ENCODE measurements at regions not wholly inside any gene's neighbourhood (a gene's known extent, or its start where the extent isn't known, plus 50 kb on each side); places are given as distances from the start of the nearest gene placed in this dataset.

DNA sequence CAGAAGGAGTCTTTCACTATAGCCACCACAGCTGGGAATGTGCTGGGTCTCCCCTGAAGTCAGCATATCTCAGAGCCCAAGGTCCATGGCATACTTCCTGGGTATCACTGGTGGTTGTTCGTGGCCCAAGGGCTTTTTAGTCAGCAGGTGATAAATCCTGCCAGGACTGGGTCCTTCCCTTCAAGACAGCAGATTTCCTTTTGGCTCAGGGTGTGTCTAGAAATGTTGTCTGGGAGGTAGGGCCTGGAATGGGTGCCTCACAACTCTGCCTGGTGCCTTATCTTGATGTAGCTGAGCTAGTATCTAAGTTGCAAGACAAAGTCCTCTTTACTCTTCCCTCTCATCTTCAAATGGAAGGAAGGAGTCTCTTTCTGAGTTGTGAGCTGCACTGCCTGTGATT is 102.4 kb upstream of the TMLHE start:
- Histone ChIP-seq H3K4me1 (ENCODE audit: control insufficient read depth, extremely low read depth, insufficient read depth, low read length) (no peaks in the 10 kb centered on the region), H3K27me3 (ENCODE audit: control insufficient read depth in 2 of 2, insufficient read depth in 2 of 2, low read length in 2 of 2) (no peaks in the 10 kb centered on the region), H4K20me1 (replicated peaks; ENCODE audit: control insufficient read depth, extremely low read depth, insufficient read depth, low read length) (no peaks in the 10 kb centered on the region), H3K4me3 (replicated peaks in 1 of 3; ENCODE audit: insufficient read depth in 1 of 3, low read depth in 1 of 3, low read length in 3 of 3) (no peak overlapping the region), H3K79me2 (ENCODE audit: control insufficient read depth, insufficient read depth, low read length) (no peaks in the 10 kb centered on the region), H3K27ac (ENCODE audit: insufficient read depth, low read depth, low read length) (no peak overlapping the region), H3K9ac (replicated peaks; ENCODE audit: extremely low read depth, insufficient read depth, low read length) (no peak overlapping the region), H2AFZ (ENCODE audit: low read depth, low read length) (no peak overlapping the region), H3K9me1 (replicated peaks; ENCODE audit: control insufficient read depth, extremely low read depth, insufficient read depth, low read length) (no peaks in the 10 kb centered on the region), H3K36me3 (ENCODE audit: control insufficient read depth in 2 of 2, extremely low read depth in 1 of 2, insufficient read depth in 2 of 2, low read length in 2 of 2) (no peaks in the 10 kb centered on the region), H3K4me2 (ENCODE audit: insufficient read depth, low read length) (no peak overlapping the region), H3K9me3 (replicated peaks; ENCODE audit: control insufficient read depth, insufficient read depth, low read length) (no peaks in the 10 kb centered on the region)
- FAIRE-seq (no peak), DNase-seq (ENCODE audit: low read depth, low spot score) (no peak)
- no TSS peak for BruUV-seq (replicated peaks)
- POLR2A ChIA-PET = no interaction called here
- CTCF ChIA-PET = no interaction called here
- no peak for TF ChIP-seq MYC (IDR thresholded peaks at IDR 0.05; ENCODE audit: low read depth, low read length)
- no peak for TF ChIP-seq POLR2A (IDR thresholded peaks at IDR 0.05; ENCODE audit: low read depth, low read length)
- TF ChIP-seq POLR2AphosphoS5 (IDR thresholded peaks at IDR 0.05; ENCODE audit: insufficient read depth, low read depth, low read length) = no peak
- no peak for TF ChIP-seq JUN (IDR thresholded peaks at IDR 0.05; ENCODE audit: borderline replicate concordance, insufficient read depth, insufficient read length, low read depth)
- TF ChIP-seq FOS (IDR thresholded peaks at IDR 0.05; ENCODE audit: borderline replicate concordance, insufficient read depth, low read length) = no peak
- TF ChIP-seq, protein P1, sequence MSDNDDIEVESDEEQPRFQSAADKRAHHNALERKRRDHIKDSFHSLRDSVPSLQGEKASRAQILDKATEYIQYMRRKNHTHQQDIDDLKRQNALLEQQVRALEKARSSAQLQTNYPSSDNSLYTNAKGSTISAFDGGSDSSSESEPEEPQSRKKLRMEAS (IDR thresholded peaks at IDR 0.05; ENCODE audit: insufficient read depth, insufficient read length) = no peak
- TF ChIP-seq, protein P2, sequence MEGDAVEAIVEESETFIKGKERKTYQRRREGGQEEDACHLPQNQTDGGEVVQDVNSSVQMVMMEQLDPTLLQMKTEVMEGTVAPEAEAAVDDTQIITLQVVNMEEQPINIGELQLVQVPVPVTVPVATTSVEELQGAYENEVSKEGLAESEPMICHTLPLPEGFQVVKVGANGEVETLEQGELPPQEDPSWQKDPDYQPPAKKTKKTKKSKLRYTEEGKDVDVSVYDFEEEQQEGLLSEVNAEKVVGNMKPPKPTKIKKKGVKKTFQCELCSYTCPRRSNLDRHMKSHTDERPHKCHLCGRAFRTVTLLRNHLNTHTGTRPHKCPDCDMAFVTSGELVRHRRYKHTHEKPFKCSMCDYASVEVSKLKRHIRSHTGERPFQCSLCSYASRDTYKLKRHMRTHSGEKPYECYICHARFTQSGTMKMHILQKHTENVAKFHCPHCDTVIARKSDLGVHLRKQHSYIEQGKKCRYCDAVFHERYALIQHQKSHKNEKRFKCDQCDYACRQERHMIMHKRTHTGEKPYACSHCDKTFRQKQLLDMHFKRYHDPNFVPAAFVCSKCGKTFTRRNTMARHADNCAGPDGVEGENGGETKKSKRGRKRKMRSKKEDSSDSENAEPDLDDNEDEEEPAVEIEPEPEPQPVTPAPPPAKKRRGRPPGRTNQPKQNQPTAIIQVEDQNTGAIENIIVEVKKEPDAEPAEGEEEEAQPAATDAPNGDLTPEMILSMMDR (IDR thresholded peaks at IDR 0.05; ENCODE audit: extremely low read depth in 1 of 2, insufficient read depth in 1 of 2, low read depth in 1 of 2, low read length in 2 of 2) = no peak
- TF ChIP-seq GATA2 (IDR thresholded peaks at IDR 0.05; ENCODE audit: insufficient read depth, insufficient read length, low read depth, low read length) = no peak
- TF ChIP-seq EZH2 (IDR thresholded peaks at IDR 0.05; ENCODE audit: borderline replicate concordance, low read depth, low read length, severe bottlenecking) = no peak
- intact Hi-C loops (cut with micrococcal nuclease) (no loop called here), dilution Hi-C loops (cut with MboI; ENCODE audit: extremely low pct_ligation_motif_present, low sequenced_read_pairs) (no loop called here)

Measured in endothelial cell of umbilical vein (primary cell).